ENCODE measurements at regions not wholly inside any gene's neighbourhood (a gene's known extent, or its start where the extent isn't known, plus 50 kb on each side); places are given as distances from the start of the nearest gene placed in this dataset.

- no peaks in the 10 kb centered on the region for H3K36me3 ChIP-seq (ENCODE audit: control insufficient read depth, insufficient read depth, low read length)
- DNase-seq (ENCODE audit: extremely low read depth, insufficient read length) = no peak
- no peak overlapping the region for H3K4me3 ChIP-seq (replicated peaks; ENCODE audit: low read depth, low read length)
- peaks cover 1% of the 10 kb centered on the region; the same call in 1 of the 2 replicates for H3K27me3 ChIP-seq (replicated peaks; ENCODE audit: control insufficient read depth, insufficient read depth, low read length)
- TF ChIP-seq CTCF (IDR thresholded peaks at IDR 0.05; ENCODE audit: insufficient read depth, low read length, poor library complexity, severe bottlenecking) = no peak
Measured at GRCh38 chr2:121037480-121037879, 247.5 kb downstream of the TFCP2L1 start.

GRCh38 chr2:121038031-121038430, 247.0 kb downstream of the TFCP2L1 start:
- no peak for DNase-seq (ENCODE audit: extremely low read depth, insufficient read length)
- Histone ChIP-seq H3K36me3 (ENCODE audit: control insufficient read depth, insufficient read depth, low read length) (no peaks in the 10 kb centered on the region), H3K4me3 (replicated peaks; ENCODE audit: low read depth, low read length) (no peak overlapping the region), H3K27me3 (replicated peaks; ENCODE audit: control insufficient read depth, insufficient read depth, low read length) (peaks cover 1% of the 10 kb centered on the region; the same call in 1 of the 2 replicates)
- no peak for TF ChIP-seq CTCF (IDR thresholded peaks at IDR 0.05; ENCODE audit: insufficient read depth, low read length, poor library complexity, severe bottlenecking)

GRCh38 chr2:121038431-121038830, 246.6 kb downstream of the TFCP2L1 start:
- no peak for DNase-seq (ENCODE audit: extremely low read depth, insufficient read length)
- Histone ChIP-seq H3K27me3 (replicated peaks; ENCODE audit: control insufficient read depth, insufficient read depth, low read length) (peaks cover 1% of the 10 kb centered on the region; the same call in 1 of the 2 replicates), H3K4me3 (replicated peaks; ENCODE audit: low read depth, low read length) (no peak overlapping the region), H3K36me3 (ENCODE audit: control insufficient read depth, insufficient read depth, low read length) (no peaks in the 10 kb centered on the region)
- TF ChIP-seq CTCF (IDR thresholded peaks at IDR 0.05; ENCODE audit: insufficient read depth, low read length, poor library complexity, severe bottlenecking) = no peak

GRCh38 chr2:121038891-121039616, 245.9 kb downstream of the TFCP2L1 start:
- Histone ChIP-seq H3K27me3 (replicated peaks; ENCODE audit: control insufficient read depth, insufficient read depth, low read length) (peaks cover 1% of the 10 kb centered on the region; the same call in 1 of the 2 replicates), H3K36me3 (ENCODE audit: control insufficient read depth, insufficient read depth, low read length) (no peaks in the 10 kb centered on the region), H3K4me3 (replicated peaks; ENCODE audit: low read depth, low read length) (no peak overlapping the region)
- no peak for DNase-seq (ENCODE audit: extremely low read depth, insufficient read length)
- no peak for TF ChIP-seq CTCF (IDR thresholded peaks at IDR 0.05; ENCODE audit: insufficient read depth, low read length, poor library complexity, severe bottlenecking)

- TF ChIP-seq CTCF (IDR thresholded peaks at IDR 0.05; ENCODE audit: insufficient read depth, low read length, poor library complexity, severe bottlenecking) = no peak
- Histone ChIP-seq H3K27me3 (replicated peaks; ENCODE audit: control insufficient read depth, insufficient read depth, low read length) (0 out of 2 replicates have a peak, but pooled peaks cover 1% of the 10 kb centered on the region), H3K4me3 (replicated peaks; ENCODE audit: low read depth, low read length) (no peak overlapping the region), H3K36me3 (ENCODE audit: control insufficient read depth, insufficient read depth, low read length) (no peaks in the 10 kb centered on the region)
- no peak for DNase-seq (ENCODE audit: extremely low read depth, insufficient read length)
Measured at GRCh38 chr2:121039679-121040078, 245.3 kb downstream of the TFCP2L1 start.

Data from GM06990 (cell line).